ENCODE measurements at regions not wholly inside any gene's neighbourhood (a gene's known extent, or its start where the extent isn't known, plus 50 kb on each side); places are given as distances from the start of the nearest gene placed in this dataset.
"Not testable (repeated sequence)": the region's sequence is repeated elsewhere in the genome, so short reads cannot be mapped to it uniquely, and the experiment has no call there.

- no peak for TF ChIP-seq CTCF (IDR thresholded peaks at IDR 0.05; ENCODE audit: insufficient read depth, low read length, poor library complexity, severe bottlenecking)
- Histone ChIP-seq H3K4me3 (ENCODE audit: low read depth, low read length) (no peak overlapping the region), H3K36me3 (ENCODE audit: control insufficient read depth, insufficient read depth, low read length) (no peaks in the 10 kb centered on the region), H3K27me3 (ENCODE audit: control insufficient read depth, insufficient read depth, low read length) (no peaks in the 10 kb centered on the region)
- no peak for DNase-seq (ENCODE audit: low read depth)
Observed at GRCh38 chr4:59700651-59701050, 1499.5 kb upstream of the ADGRL3 start.

GRCh38 chr4:59704616-59705015, 1495.5 kb upstream of the ADGRL3 start:
- Histone ChIP-seq H3K4me3 (ENCODE audit: low read depth, low read length) (no peak overlapping the region), H3K27me3 (ENCODE audit: control insufficient read depth, insufficient read depth, low read length) (no peaks in the 10 kb centered on the region), H3K36me3 (ENCODE audit: control insufficient read depth, insufficient read depth, low read length) (no peaks in the 10 kb centered on the region)
- TF ChIP-seq CTCF (IDR thresholded peaks at IDR 0.05; ENCODE audit: insufficient read depth, low read length, poor library complexity, severe bottlenecking): no peak
- no peak for DNase-seq (ENCODE audit: low read depth)

DNA sequence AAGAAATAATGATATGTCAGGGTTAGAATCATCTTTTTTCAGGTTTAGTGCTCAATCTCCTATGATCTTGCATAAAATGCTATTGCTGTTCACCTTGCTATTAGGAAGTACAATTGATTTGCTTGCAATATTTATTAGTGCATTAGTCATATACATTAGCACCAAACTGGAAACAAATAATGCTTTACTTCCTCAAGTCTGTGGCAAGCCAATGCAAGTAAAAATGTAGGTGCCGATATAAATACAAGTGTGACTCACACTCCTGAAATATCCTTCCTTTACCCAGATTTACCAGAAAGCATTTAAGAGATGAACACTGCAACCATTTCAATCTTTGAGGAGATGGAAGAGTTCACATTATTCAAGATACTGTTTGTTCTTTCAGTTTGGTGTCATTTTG, 1487.7 kb upstream of the ADGRL3 start:
- Histone ChIP-seq H3K4me3 (ENCODE audit: low read depth, low read length) (no peak overlapping the region), H3K36me3 (ENCODE audit: control insufficient read depth, insufficient read depth, low read length) (no peaks in the 10 kb centered on the region), H3K27me3 (ENCODE audit: control insufficient read depth, insufficient read depth, low read length) (no peaks in the 10 kb centered on the region)
- no peak for TF ChIP-seq CTCF (IDR thresholded peaks at IDR 0.05; ENCODE audit: insufficient read depth, low read length, poor library complexity, severe bottlenecking)
- DNase-seq (ENCODE audit: low read depth): no peak

DNA sequence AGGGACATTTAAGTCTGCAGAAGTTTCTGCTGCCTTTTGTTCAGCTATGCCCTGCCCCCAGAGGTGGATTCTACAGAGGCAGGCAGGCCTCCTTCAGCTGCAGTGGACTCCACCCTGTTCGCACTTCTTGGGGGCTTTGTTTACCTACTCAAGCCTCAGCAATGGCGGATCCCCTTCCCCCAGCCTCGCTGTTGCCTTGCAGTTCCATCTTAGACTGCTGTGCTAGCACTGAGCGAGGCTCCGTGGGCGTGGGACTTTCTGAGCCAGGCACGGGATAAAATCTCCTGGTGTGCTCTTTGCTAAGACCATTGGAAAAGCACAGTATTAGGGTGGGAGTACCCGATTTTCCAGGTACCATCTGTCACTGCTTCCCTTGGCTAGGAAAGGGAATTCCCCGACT, 1475.8 kb upstream of the ADGRL3 start:
- H3K36me3 ChIP-seq (ENCODE audit: control insufficient read depth, insufficient read depth, low read length); DNase-seq (ENCODE audit: low read depth); H3K4me3 ChIP-seq (ENCODE audit: low read depth, low read length); H3K27me3 ChIP-seq (ENCODE audit: control insufficient read depth, insufficient read depth, low read length): not testable (repeated sequence)

- DNase-seq (ENCODE audit: low read depth): no peak
- H3K4me3 ChIP-seq (ENCODE audit: low read depth, low read length): no peak overlapping the region
- no peaks in the 10 kb centered on the region for H3K36me3 ChIP-seq (ENCODE audit: control insufficient read depth, insufficient read depth, low read length)
- TF ChIP-seq CTCF (IDR thresholded peaks at IDR 0.05; ENCODE audit: insufficient read depth, low read length, poor library complexity, severe bottlenecking): no peak
- no peaks in the 10 kb centered on the region for H3K27me3 ChIP-seq (ENCODE audit: control insufficient read depth, insufficient read depth, low read length)
Observed at GRCh38 chr4:59727745-59728144, 1472.4 kb upstream of the ADGRL3 start.

DNA sequence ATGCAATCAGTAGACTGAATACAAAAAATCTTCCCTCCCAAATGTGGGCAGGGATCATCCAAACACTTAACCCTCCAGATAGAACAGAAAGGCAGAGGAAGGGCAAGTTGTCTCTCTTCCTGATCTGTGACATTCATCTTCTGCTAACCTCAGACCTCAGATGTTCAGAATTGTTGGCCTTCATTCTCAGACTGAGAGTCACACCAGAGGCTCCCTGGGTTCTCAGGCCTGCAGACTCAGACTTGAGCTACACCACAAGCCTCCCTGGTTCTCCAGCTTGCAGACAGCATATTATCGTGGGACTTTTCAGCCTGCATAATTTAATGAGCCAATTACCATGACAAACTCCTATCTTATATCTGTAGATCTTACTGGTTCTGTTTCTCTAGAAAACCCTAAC, 1471.6 kb upstream of the ADGRL3 start:
- H3K36me3 ChIP-seq (ENCODE audit: control insufficient read depth, insufficient read depth, low read length): no peaks in the 10 kb centered on the region
- H3K4me3 ChIP-seq (ENCODE audit: low read depth, low read length): no peak overlapping the region
- H3K27me3 ChIP-seq (ENCODE audit: control insufficient read depth, insufficient read depth, low read length): no peaks in the 10 kb centered on the region
- TF ChIP-seq CTCF (IDR thresholded peaks at IDR 0.05; ENCODE audit: insufficient read depth, low read length, poor library complexity, severe bottlenecking): no peak
- no peak for DNase-seq (ENCODE audit: low read depth)

Measured in kidney epithelial cell (primary cell).